HTR-8/SVneo (cell line): ENCODE measurements at regions not wholly inside any gene's neighbourhood (a gene's known extent, or its start where the extent isn't known, plus 50 kb on each side); places are given as distances from the start of the nearest gene placed in this dataset.
"Not testable (repeated sequence)": the region's sequence is repeated elsewhere in the genome, so short reads cannot be mapped to it uniquely, and the experiment has no call there.

Source experiments
- DNase-seq: peaks from one replicate; pipeline ENCODE4 v3.0.0; 2011; ENCODE audit warnings: low spot score, mixed read lengths; ENCODE audit not compliant: insufficient read length
- FAIRE-seq: peaks from 2 replicates; lab custom pipeline; 2011; peaks lifted over from hg19 to GRCh38; lab: Jason Lieb, UNC

DNA sequence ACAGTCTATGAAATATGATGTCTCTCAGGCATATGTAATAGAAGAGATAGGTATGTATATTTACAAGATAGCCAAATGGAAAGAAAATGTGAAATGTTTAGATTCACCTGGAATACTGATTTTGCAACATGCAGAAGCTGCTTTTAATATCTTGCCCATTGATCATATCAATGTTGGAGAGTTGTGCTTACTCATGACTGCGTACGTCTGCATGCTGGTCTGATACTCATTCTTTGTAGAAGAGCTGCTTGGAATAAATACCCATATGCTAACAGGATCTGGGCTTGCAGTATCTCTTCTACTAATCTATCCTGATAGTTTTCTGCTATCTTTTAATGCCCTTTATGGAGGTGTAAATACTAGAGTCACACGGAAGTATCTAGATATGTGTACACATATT is 120.6 kb upstream of the FOXP2 start:
- DNase-seq: no peak
- no peak for FAIRE-seq

DNA sequence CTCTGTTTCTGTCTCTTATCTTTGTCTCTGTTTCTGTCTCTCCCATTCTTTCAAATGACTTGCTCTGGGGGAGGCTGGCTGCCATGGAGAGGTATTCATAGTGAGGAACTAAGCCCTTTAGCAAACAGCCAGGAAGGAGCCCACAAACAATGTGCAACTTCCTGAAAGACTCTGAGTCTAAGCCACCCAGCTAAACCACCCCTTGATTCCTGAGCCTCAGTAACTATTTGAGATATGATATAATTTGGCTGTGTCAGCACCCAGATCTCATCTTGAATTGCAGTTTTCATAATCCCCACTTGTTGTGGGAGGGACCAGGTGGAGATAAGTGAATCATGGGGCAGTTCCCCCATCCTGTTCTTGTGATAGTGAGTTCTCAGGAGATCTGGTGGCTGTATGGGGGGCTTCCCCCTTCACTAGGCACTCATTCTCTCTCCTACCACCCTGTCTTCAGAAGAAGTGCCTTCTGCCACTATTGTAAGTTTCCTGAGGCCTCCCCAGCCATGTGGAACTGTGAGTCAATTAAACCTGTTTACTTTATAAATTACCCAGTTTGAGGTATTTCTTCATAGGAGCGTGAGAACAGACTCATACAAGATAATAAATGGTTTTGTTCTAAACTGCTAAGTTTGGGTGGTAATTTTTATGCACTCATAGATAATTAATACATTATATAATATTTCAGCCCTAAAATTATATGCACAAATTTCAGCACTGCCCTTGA is 121.2 kb upstream of the FOXP2 start:
- DNase-seq (no peak), FAIRE-seq (no peak)

DNA sequence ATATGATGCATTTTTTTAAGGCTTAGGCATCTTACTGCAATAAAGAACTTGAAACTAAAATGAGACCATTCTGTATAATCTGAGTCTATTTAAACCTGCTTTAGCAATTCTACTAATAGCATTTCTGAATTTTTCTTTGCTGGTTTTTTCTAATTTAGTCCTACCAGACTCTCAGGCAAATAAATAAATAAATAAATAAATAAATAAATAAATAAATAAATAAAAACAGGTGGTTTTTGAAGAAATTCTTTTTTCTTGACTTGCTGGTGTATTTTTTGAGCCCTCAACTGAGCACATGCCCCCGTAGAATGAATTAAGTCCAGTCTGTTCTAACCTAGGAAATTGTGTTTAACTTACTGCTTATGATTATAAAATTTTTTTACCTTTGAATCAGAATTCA is 134.7 kb upstream of the FOXP2 start:
- FAIRE-seq (no peak), DNase-seq (no peak)

- FAIRE-seq (no peak), DNase-seq (no peak)
These were observed 141.4 kb upstream of the FOXP2 start for GRCh38 chr7:114273218-114273617.

GRCh38 chr7:114269714-114270113 is 144.9 kb upstream of the FOXP2 start:
- DNase-seq (no peak), FAIRE-seq (no peak)

DNA sequence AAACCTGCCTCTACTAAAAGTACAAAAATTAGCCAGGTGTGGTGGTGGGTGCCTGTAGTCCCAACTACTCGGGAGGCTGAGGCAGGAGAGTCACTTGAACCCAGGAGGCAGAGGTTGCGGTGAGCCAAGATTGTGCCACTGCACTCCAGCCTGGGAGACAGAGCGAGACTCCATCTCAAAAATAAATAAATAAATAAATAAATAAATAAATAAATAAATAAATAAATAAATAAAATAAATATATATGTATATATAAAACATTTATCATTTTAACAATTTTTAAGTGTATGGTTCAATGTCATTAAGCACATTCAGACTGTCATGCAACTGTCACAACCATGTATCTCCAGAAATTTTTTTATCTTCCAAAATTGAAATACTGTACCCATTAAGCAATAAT is 147.1 kb upstream of the FOXP2 start:
- not testable (repeated sequence) for DNase-seq, FAIRE-seq

DNA sequence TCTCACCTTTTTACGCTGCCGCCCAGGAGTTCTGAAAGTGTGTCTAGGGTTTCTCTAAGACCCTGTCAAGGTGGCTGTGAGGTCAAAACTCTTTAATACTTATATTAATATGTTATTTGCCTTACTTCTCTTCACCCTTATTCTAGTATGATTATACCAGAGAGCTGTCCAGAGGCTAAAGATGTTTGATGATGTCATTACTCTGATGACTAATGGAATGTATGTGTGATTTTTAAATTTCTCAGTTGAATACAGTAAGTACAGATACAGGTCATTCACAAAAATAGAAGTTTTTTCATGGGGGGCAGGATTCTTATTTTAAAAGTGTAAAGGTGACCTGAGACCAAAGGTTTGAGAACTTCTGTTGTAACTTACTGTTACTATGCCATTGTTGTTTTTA is 150.6 kb upstream of the FOXP2 start:
- DNase-seq: no peak
- no peak for FAIRE-seq

DNA sequence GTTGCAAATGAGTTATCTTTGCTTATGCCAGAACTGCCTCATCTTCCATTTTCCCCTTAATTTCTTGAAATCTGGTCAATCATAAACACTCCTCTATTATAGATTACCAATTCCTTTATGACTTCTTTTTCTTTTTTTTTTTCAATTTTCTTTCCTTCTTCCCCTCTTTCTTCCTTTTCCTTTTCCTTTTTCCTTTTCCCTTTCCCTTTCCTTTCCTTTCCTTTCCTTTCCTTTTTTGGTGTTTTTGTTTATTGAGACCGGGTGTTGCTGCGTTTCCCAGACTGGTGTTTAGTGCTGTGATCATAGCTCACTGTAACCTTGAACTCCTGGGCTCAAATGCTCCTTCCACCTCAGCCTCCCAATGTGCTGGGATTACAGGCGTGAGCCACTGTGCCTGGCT is 151.4 kb upstream of the FOXP2 start:
- DNase-seq (no peak), FAIRE-seq (no peak)

DNA sequence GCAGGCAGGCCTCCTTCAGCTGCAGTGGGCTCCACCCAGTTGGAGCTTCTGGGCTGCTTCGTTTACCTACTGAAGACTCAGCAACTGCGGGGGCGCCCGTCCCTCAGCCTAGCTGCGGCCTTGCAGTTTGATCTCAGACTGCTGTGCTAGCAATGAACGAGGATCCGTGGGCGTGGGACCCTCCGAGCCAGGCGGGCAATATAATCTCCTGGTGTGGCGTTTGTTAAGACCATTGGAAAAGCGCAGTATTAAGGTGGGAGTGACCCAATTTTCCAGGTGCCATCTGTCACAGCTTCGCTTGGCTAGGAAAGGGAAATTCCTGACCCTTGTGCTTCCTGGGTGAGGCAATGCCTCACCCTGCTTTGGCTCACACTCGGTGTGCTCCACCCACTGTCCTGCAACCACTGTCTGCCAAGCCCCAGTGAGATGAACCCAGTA is 159.2 kb upstream of the FOXP2 start:
- DNase-seq (no peak), FAIRE-seq (no peak)

GRCh38 chr7:114243646-114244045 is 171.0 kb upstream of the FOXP2 start:
- FAIRE-seq (no peak), DNase-seq (no peak)

DNA sequence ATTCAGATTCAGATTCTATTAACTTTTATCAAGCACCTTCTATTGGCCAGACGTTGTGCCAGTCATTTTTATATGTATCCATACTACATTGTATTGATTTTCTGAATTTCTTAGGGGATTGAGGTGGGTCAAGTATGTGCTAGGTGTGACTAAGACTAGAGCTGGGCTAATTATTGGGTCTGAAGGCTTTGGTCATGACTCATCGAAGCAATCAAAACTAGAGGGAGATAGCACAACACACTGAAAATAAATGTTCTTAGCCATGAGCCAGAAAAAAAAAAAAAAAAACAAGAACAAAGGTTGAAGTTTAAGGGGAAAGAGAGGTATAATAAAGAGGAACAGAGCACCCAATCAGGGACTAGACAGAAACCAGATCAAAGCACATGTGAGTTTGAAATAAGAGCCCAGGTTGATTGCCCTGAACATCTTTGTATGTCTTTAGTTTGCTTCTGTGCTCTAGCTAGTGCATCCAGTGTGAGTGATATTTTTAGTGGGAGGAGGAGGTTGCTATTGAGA is 171.6 kb upstream of the FOXP2 start:
- FAIRE-seq: no peak
- DNase-seq: no peak

- FAIRE-seq (no peak), DNase-seq (no peak)
These were observed 185.4 kb upstream of the FOXP2 start for GRCh38 chr7:114229246-114229645.

DNA sequence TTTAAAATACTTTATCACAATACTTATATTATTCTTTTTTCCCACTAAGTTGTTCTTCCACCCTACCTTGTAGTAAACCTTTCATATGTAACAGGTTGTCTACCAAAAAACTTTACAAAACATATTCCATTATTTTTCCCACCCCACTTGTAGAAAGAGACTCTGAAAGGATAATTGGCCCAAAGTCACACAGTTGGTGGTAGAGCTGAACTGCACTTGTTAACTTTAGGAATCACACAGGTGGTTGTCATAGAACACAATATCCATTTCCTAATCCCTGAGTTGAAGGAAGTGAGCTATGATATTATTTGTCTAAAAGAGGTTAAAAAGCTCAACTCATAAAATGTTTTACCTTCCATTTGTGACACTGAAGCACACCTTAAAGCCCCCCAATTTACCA is 188.8 kb upstream of the FOXP2 start:
- FAIRE-seq (no peak), DNase-seq (no peak)

DNA sequence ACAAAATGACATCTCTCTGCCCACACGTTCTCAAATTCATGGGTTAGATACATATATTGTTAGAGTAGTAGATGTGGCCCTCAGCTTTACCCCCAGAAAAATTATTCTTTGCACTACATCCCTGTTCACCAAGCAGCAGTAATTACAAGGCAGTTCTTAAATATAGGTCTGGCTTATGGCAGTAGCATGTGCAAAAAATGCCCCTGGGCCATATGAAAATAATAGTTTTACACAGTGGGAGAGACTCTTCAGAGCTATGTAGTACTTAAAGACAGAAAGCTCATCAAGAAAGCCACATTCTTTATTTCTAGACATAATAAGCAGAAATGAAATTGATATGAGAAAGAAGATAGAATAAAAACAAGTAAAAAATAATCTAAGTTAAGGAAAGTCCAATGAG is 196.3 kb upstream of the FOXP2 start:
- DNase-seq (no peak), FAIRE-seq (no peak)

DNA sequence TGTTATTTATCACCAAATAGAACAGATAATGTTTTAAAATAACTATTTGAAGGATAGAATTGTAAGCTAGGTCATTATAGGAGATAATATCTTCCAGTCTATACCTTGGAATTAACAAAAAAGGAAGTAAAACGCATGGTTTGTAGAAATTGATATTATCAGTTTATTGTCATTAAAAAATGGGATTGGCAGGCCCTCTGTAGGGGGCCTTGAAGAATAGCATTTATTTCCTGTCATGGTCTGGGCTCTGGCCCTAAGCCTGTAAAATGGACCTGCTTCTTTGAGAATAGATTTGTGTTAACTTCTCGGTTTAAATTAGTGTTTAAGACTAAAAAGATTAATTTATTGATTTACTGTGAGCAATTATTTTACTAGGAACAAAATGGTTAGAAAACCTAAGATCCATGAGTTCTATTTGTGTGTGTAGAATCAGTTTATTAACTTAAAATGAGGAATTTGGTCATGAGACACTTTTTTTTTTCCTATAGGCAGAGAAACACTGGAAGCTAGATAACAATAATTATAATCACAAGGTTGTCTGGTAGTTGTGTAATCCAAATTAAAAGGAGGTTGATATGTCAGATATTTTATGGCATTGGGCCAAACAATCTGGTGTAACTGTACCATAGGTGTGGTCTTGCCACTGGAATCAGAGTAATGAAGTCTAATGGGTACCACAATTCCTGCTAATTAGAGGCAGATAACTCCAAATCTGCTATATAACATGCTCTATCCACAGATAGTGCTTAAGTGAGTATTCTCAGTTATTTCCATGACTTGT is 197.4 kb upstream of the FOXP2 start:
- FAIRE-seq (no peak), DNase-seq (no peak)

DNA sequence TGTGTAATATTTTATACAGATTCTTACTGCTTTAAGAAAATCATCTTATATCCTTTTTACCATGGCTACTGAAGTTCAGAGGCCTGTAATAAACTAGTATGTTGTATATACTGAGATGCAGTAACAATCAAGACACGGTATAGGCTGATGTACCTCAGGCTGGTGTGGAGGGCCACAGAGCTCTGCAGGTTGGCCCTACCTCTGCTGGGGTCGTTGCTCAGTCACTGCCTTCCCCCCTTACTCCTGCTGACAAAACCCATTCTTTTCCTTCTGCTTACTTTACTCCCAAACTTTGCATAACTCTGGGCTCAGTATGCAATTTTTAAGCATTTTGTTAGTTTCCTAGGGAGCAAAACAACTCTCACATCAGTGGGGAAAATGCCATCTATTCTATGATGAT is 200.1 kb upstream of the FOXP2 start:
- FAIRE-seq: no peak

GRCh38 chr7:114212721-114213429 is 201.7 kb upstream of the FOXP2 start:
- FAIRE-seq (no peak), DNase-seq (no peak)

More for the DNA sequence above, 200.1 kb upstream of the FOXP2 start:
- no peak for DNase-seq

- no peak for DNase-seq
- FAIRE-seq: no peak
These were observed 204.6 kb upstream of the FOXP2 start for GRCh38 chr7:114209968-114210367.

DNA sequence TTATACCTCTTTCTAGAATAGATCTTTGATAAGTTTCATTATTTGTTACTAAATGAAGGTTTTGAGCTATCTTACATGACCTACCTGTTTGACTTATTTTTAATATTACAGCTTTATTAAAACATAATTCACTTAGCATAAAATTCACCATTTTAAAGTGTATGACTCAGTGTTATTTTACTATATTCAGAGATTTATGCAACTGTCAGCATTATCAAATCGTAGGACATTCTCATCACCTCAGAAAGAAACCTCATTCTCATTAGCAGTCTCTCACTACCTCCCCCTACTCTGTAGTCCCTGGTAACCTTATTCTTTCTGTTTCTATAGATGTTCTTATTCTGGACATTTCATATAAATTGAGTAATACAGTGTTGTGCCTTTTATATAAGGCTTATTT is 207.9 kb upstream of the FOXP2 start:
- FAIRE-seq (no peak), DNase-seq (no peak)

GRCh38 chr7:114196517-114196916 is 218.1 kb upstream of the FOXP2 start:
- FAIRE-seq: no peak
- DNase-seq: no peak

DNA sequence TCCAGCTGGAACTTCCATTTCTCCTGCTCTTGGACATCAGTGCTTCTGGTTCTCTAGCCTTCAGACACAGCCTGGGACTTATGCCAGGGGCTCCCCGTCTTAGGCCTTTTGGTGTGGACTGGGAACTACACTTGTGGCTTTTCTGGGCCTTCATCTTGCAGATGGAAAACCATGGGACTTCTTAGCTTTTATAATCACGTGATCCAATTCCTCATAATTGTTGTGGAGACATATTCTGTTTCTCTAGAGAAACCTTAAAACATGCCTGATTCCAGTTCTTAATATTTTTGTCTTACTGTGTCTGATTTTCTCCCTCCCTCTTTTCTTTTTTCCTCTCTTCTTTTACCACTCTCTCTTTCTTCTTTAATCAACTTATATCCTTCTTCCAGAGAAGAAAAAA is 224.2 kb upstream of the FOXP2 start:
- DNase-seq: no peak
- no peak for FAIRE-seq
